K562 (cell line): ENCODE measurements at regions not wholly inside any gene's neighbourhood (a gene's known extent, or its start where the extent isn't known, plus 50 kb on each side); places are given as distances from the start of the nearest gene placed in this dataset.

Experiments used
- ATAC-seq: fragments of 200-7000 bp; cut with Tn5 transposase; 3 replicates; pipeline ENCODE4 v1.9.1; 2020; ENCODE audit warnings: moderate library complexity
- BruUV-seq: library from RNA; stranded (reverse); fragments of 400-500 nt; replicated peaks from 2 replicates; lab custom pipeline; 2021; lab: Mats Ljungman, UMichigan
- CTCF ChIA-PET: fragments of 300-600 bp; formaldehyde crosslinking; extraction: SDS; loops from one replicate; lab custom pipeline; 2021; ENCODE audit warnings: low intra/inter-chr PET ratio; lab: Yijun Ruan, JAX
- POLR2A ChIA-PET: fragments of 300-600, 350-650 bp; sonication (Branson Sonifier 250); formaldehyde crosslinking; extraction: SDS; loops from one replicate; lab custom pipeline; 2021; ENCODE audit warnings: antibody characterized with exemption, inconsistent platforms; lab: Yijun Ruan, JAX
- DNase-seq, 4 experiments: peaks; one replicate each; pipeline versions ENCODE4 v3.0.0 to v3.0.0-alpha.2; 2011 to 2018; ENCODE audit warnings: low spot score in 3 of 4, mixed read lengths in 3 of 4; ENCODE audit errors: extremely low read depth in 1 of 4
- FAIRE-seq: peaks from 2 replicates; lab custom pipeline; 2011; peaks lifted over from hg19 to GRCh38; lab: Jason Lieb, UNC
- H2AFZ ChIP-seq: 2 replicates; pipeline ENCODE4 v1.6.0; 2011; ENCODE audit warnings: low read depth, low read length, control low read depth, inconsistent platforms
- H3K27ac ChIP-seq: fragments of 200-600 bp; 3 replicates; pipeline ENCODE4 v1.8.0; 2011; ENCODE audit warnings: low read depth, mild to moderate bottlenecking, control low read depth, inconsistent platforms, low read length, moderate library complexity, mixed read lengths; ENCODE audit errors: extremely low read depth
- H3K27me3 ChIP-seq, 2 experiments: fragments of 300-600 bp in 1 of 2; 2 replicates in 1 of 2; 3 replicates in 1 of 2; pipeline versions ENCODE4 v1.6.0 to v1.8.0; 2011; ENCODE audit warnings: inconsistent platforms in 2 of 2, low read length in 2 of 2, mild to moderate bottlenecking in 1 of 2, mixed read lengths in 1 of 2, moderate library complexity in 1 of 2; ENCODE audit not compliant: control insufficient read depth in 2 of 2, insufficient read depth in 2 of 2
- H3K36me3 ChIP-seq: fragments of 300-600 bp; 3 replicates; pipeline ENCODE4 v1.8.0; 2011; ENCODE audit warnings: mild to moderate bottlenecking, low read length, inconsistent platforms; ENCODE audit not compliant: control insufficient read depth, insufficient read depth
- H3K4me1 ChIP-seq, 2 experiments: fragments of 200-600 bp in 1 of 2; replicated peaks in 1 of 2; 2 replicates in 1 of 2; 3 replicates in 1 of 2; pipeline versions ENCODE4 v1.5.1 to v1.8.0; 2011; ENCODE audit warnings: inconsistent platforms in 2 of 2, low read length in 2 of 2, mild to moderate bottlenecking in 1 of 2, mixed read lengths in 1 of 2, moderate library complexity in 1 of 2; ENCODE audit not compliant: control insufficient read depth in 2 of 2, insufficient read depth in 2 of 2
- H3K4me2 ChIP-seq: 2 replicates; pipeline ENCODE4 v1.6.1; 2011; ENCODE audit warnings: low read length, control low read depth, inconsistent platforms, mixed read lengths; ENCODE audit not compliant: insufficient read depth
- H3K4me3 ChIP-seq: fragments of 200-600 bp; sonication (generic), shearing (Covaris generic); 2 replicates; pipeline ENCODE4 v1.5.1; 2016; ENCODE audit warnings: control low read depth, inconsistent platforms
- H3K79me2 ChIP-seq: fragments of 200-600 bp; 3 replicates; pipeline ENCODE4 v1.8.0; 2011; ENCODE audit warnings: low read length, inconsistent platforms; ENCODE audit not compliant: control insufficient read depth, insufficient read depth
- H3K9ac ChIP-seq, 2 experiments: 2 replicates each; pipeline versions ENCODE4 v1.6.0 to v1.6.1; 2011; ENCODE audit warnings: low read depth in 2 of 2, low read length in 2 of 2, control low read depth in 1 of 2, inconsistent platforms in 1 of 2, mild to moderate bottlenecking in 1 of 2, mixed read lengths in 1 of 2; ENCODE audit not compliant: insufficient read depth in 1 of 2
- H3K9me1 ChIP-seq: one replicate; pipeline ENCODE4 v1.6.0; 2011; ENCODE audit warnings: inconsistent platforms, mild to moderate bottlenecking, low read length, moderate library complexity; ENCODE audit not compliant: control insufficient read depth, insufficient read depth
- H3K9me3 ChIP-seq: replicated peaks from 2 replicates; pipeline ENCODE4 v1.5.1; 2011; ENCODE audit warnings: low read depth, low read length, inconsistent platforms; ENCODE audit not compliant: control insufficient read depth, insufficient read depth
- H4K20me1 ChIP-seq: replicated peaks from 2 replicates; pipeline ENCODE4 v1.6.1; 2011; ENCODE audit warnings: low read length, inconsistent platforms, mixed read lengths; ENCODE audit not compliant: control insufficient read depth, insufficient read depth
- CBFA2T2 ChIP-seq: fragments of 450-650 bp; conservative IDR thresholded peaks from 2 replicates; pipeline ENCODE4 v1.6.1; 2017; ENCODE audit warnings: mild to moderate bottlenecking
- CHD7 ChIP-seq: fragments of 200-600 bp; sonication (generic); IDR thresholded peaks from one replicate; pipeline ENCODE4 v1.6.1; 2012; ENCODE audit warnings: mild to moderate bottlenecking, low read depth, low read length, inconsistent platforms
- ELF4 ChIP-seq: fragments of 450-650 bp; formaldehyde crosslinking; IDR thresholded peaks from 2 replicates; pipeline ENCODE4 v1.4.0; 2022; ENCODE audit warnings: missing genetic modification characterization
- EZH2 ChIP-seq: IDR thresholded peaks from 2 replicates; pipeline ENCODE4 v1.6.1; 2012; ENCODE audit warnings: low read depth, mild to moderate bottlenecking, inconsistent platforms, low read length, borderline replicate concordance
- MLX ChIP-seq, 2 experiments: fragments of 450-650 bp in 1 of 2; sonication (generic) in 1 of 2; formaldehyde crosslinking; conservative IDR thresholded peaks; 2 replicates each; pipeline versions ENCODE4 v1.4.0 to v1.8.1; 2020 to 2022; ENCODE audit warnings: mild to moderate bottlenecking in 1 of 2, missing genetic modification reagents in 1 of 2
- PHF21A ChIP-seq: fragments of 450-650 bp; IDR thresholded peaks from 2 replicates; pipeline ENCODE4 v1.6.1; 2017; ENCODE audit warnings: low read depth, borderline replicate concordance
- ZBTB26 ChIP-seq: fragments of 450-650 bp; formaldehyde crosslinking; IDR thresholded peaks from 2 replicates; pipeline ENCODE4 v1.4.0; 2022; ENCODE audit warnings: missing genetic modification characterization
- ZNF121 ChIP-seq: sonication (generic); formaldehyde crosslinking; conservative IDR thresholded peaks from 2 replicates; pipeline ENCODE4 v1.8.0; 2022; ENCODE audit warnings: missing genetic modification reagents
- ZNF134 ChIP-seq: fragments of 250-450 bp; sonication (Bioruptor Pico); conservative IDR thresholded peaks from 2 replicates; pipeline ENCODE4 v1.4.0; 2020
- ZNF3 ChIP-seq: fragments of 250-450 bp; sonication (Bioruptor Pico); IDR thresholded peaks from 2 replicates; pipeline ENCODE4 v1.5.0; 2021; ENCODE audit warnings: mild to moderate bottlenecking, moderate library complexity
- WGBS: fragments of 100-300 bp; shearing (Covaris generic); methylation state at CpG from one replicate; pipeline ENCODE4 v1.1.6; 2016; ENCODE audit warnings: low coverage, mixed read lengths; ENCODE audit not compliant: insufficient coverage; ENCODE audit errors: missing lambda C conversion rate; 5-methylcytosine and 5-hydroxymethylcytosine counted together
- in situ Hi-C: fragments of 300-500 bp; cut with MboI; formaldehyde crosslinking; loops from 4 replicates; pipeline ENCODE4 v1.15.0; 2018; ENCODE audit warnings: inconsistent platforms, mixed read lengths
- intact Hi-C: fragments of 100-400 bp; cut with micrococcal nuclease; formaldehyde crosslinking; loops from 2 replicates; pipeline ENCODE4 v1.14.2; 2022

- Histone ChIP-seq H3K9me1 (no peaks in the 10 kb centered on the region), H3K4me2 (no peak overlapping the region), H2AFZ (no peak overlapping the region), H3K36me3 (no peaks in the 10 kb centered on the region), H3K4me1 (no peaks in the 10 kb centered on the region), H3K9ac (no peak overlapping the region), H3K4me3 (no peak overlapping the region), H3K27ac (no peak overlapping the region), H3K79me2 (no peaks in the 10 kb centered on the region), H3K27me3 (no peaks in the 10 kb centered on the region), H3K9me3 (no peaks in the 10 kb centered on the region), H4K20me1 (no peaks in the 10 kb centered on the region)
- DNase-seq: no peak
- no peak for ATAC-seq
- in situ Hi-C loops: no loop called here
- 0% methylated on average over 7 of the region's 7 CpGs for WGBS
- no peak for FAIRE-seq
- no TSS peak for BruUV-seq
- CTCF ChIA-PET: no interaction called here
- intact Hi-C loops: no loop called here
- POLR2A ChIA-PET: interaction anchor here (0.7 kb wide), 1 partner anchor 429 kb away, joined by 3 read pairs; no protein-coding TSS in a partner anchor
- no peak for TF ChIP-seq ZBTB26 (CRISPR knock-in tag)
- TF ChIP-seq CBFA2T2: no peak
- no peak for TF ChIP-seq ZNF121 (CRISPR knock-in tag)
- no peak for TF ChIP-seq CHD7
- no peak for TF ChIP-seq EZH2
- TF ChIP-seq MLX (CRISPR knock-in tag; conservative IDR thresholded peaks at IDR 0.05): no peak
- no peak for TF ChIP-seq PHF21A
- TF ChIP-seq ELF4 (CRISPR knock-in tag): no peak
- TF ChIP-seq ZNF3 (CRISPR knock-in tag): no peak
- TF ChIP-seq ZNF134 (CRISPR knock-in tag): no peak
Measured at GRCh38 chr3:13716540-13717221, 163.2 kb downstream of the WNT7A start.
